ENCODE measurements at regions not wholly inside any gene's neighbourhood (a gene's known extent, or its start where the extent isn't known, plus 50 kb on each side); places are given as distances from the start of the nearest gene placed in this dataset.

- TF ChIP-seq ZNF549 (CRISPR knock-in tag; IDR thresholded peaks at IDR 0.05): no peak
- no peak for TF ChIP-seq NCOR1 (IDR thresholded peaks at IDR 0.05; ENCODE audit: borderline replicate concordance, low read length)
- no peak for TF ChIP-seq NFYC (CRISPR knock-in tag; IDR thresholded peaks at IDR 0.05)
- no peak for TF ChIP-seq ZNF331 (CRISPR knock-in tag; IDR thresholded peaks at IDR 0.05)
- intact Hi-C loops (cut with micrococcal nuclease; ENCODE audit: unreplicated experiment): no loop called here
- no TSS peak for BruUV-seq (replicated peaks)
- Histone ChIP-seq H3K4me3 (replicated peaks in 1 of 3; ENCODE audit: insufficient read depth in 1 of 3, low read depth in 2 of 3, low read length in 3 of 3) (no peak overlapping the region), H2AFZ (ENCODE audit: low read length) (no peak overlapping the region), H4K20me1 (ENCODE audit: insufficient read depth, low read length) (no peaks in the 10 kb centered on the region), H3K4me1 (ENCODE audit: insufficient read depth, low read length) (peaks cover 52% of the 10 kb centered on the region), H3K27me3 (ENCODE audit: control insufficient read depth in 1 of 2, insufficient read depth in 2 of 2, low read length in 2 of 2) (no peaks in the 10 kb centered on the region), H3K9ac (ENCODE audit: insufficient read depth, low read depth, low read length) (no peak overlapping the region), H3K36me3 (replicated peaks in 1 of 2; ENCODE audit: control insufficient read depth in 1 of 2, insufficient read depth in 2 of 2, low read length in 2 of 2) (no peaks in the 10 kb centered on the region), H3K79me2 (ENCODE audit: insufficient read depth, low read length) (no peaks in the 10 kb centered on the region), H3K27ac (ENCODE audit: extremely low read length, insufficient read depth, low read length) (no peak overlapping the region), H3K4me2 (ENCODE audit: low read depth, low read length) (no peak overlapping the region), H3K9me3 (ENCODE audit: low read length) (no peaks in the 10 kb centered on the region)
- no peak for ATAC-seq
- ChIA-PET CTCF (ENCODE audit: low intra/inter-chr PET ratio, low total read pairs) (no interaction called here), POLR2A (no interaction called here)
- 84% methylated on average over 8 of the region's 8 CpGs for WGBS (ENCODE audit: low lambda C conversion rate)
- DNase-seq (ENCODE audit: low spot score): no peak
- in situ Hi-C loops (cut with HindIII; ENCODE audit: extremely low pct_ligation_motif_present, low pct_unique_long_range_greater_than_20kb): no loop called here
- no peak for FAIRE-seq
Observed at GRCh38 chr1:228992907-228993535, 257.7 kb downstream of the RHOU start.

GRCh38 chr1:228994676-228995594 is 259.7 kb downstream of the RHOU start:
- Histone ChIP-seq H2AFZ (ENCODE audit: low read length) (no peak overlapping the region), H3K36me3 (replicated peaks in 1 of 2; ENCODE audit: control insufficient read depth in 1 of 2, insufficient read depth in 2 of 2, low read length in 2 of 2) (no peaks in the 10 kb centered on the region), H3K79me2 (ENCODE audit: insufficient read depth, low read length) (no peaks in the 10 kb centered on the region), H3K4me3 (replicated peaks in 1 of 3; ENCODE audit: insufficient read depth in 1 of 3, low read depth in 2 of 3, low read length in 3 of 3) (no peak overlapping the region), H3K4me1 (ENCODE audit: insufficient read depth, low read length) (peaks cover 57% of the 10 kb centered on the region), H3K27me3 (ENCODE audit: control insufficient read depth in 1 of 2, insufficient read depth in 2 of 2, low read length in 2 of 2) (no peaks in the 10 kb centered on the region), H3K4me2 (ENCODE audit: low read depth, low read length) (no peak overlapping the region), H3K27ac (ENCODE audit: extremely low read length, insufficient read depth, low read length) (no peak overlapping the region), H3K9ac (ENCODE audit: insufficient read depth, low read depth, low read length) (no peak overlapping the region), H4K20me1 (ENCODE audit: insufficient read depth, low read length) (no peaks in the 10 kb centered on the region), H3K9me3 (ENCODE audit: low read length) (no peaks in the 10 kb centered on the region)
- no peak for TF ChIP-seq NFYC (CRISPR knock-in tag; IDR thresholded peaks at IDR 0.05)
- TF ChIP-seq ZFY (CRISPR knock-in tag; IDR thresholded peaks at IDR 0.05): no peak
- no peak for TF ChIP-seq ZC3H4 (CRISPR knock-in tag; IDR thresholded peaks at IDR 0.05; ENCODE audit: borderline replicate concordance)
- TF ChIP-seq HNRNPK (IDR thresholded peaks at IDR 0.05; ENCODE audit: low read depth, low read length, poor library complexity, severe bottlenecking): no peak
- TF ChIP-seq, protein P1, sequence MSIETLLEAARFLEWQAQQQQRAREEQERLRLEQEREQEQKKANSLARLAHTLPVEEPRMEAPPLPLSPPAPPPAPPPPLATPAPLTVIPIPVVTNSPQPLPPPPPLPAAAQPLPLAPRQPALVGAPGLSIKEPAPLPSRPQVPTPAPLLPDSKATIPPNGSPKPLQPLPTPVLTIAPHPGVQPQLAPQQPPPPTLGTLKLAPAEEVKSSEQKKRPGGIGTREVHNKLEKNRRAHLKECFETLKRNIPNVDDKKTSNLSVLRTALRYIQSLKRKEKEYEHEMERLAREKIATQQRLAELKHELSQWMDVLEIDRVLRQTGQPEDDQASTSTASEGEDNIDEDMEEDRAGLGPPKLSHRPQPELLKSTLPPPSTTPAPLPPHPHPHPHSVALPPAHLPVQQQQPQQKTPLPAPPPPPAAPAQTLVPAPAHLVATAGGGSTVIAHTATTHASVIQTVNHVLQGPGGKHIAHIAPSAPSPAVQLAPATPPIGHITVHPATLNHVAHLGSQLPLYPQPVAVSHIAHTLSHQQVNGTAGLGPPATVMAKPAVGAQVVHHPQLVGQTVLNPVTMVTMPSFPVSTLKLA (IDR thresholded peaks at IDR 0.05): no peak
- TF ChIP-seq FOSL1 (CRISPR knock-in tag; IDR thresholded peaks at IDR 0.05; ENCODE audit: borderline replicate concordance): no peak
- TF ChIP-seq POGZ (CRISPR knock-in tag; IDR thresholded peaks at IDR 0.05): no peak
- TF ChIP-seq, protein P2, sequence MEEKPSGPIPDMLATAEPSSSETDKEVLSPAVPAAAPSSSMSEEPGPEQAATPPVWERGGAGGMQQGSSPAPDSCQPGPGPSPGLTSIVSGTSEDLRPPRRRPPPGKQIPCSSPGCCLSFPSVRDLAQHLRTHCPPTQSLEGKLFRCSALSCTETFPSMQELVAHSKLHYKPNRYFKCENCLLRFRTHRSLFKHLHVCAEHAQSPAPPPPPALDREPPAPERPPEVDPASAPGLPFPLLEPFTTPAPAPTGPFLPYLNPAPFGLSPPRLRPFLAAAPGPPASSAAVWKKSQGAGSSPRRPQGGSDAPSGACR (CRISPR knock-in tag; IDR thresholded peaks at IDR 0.05): no peak
- POLR2A ChIA-PET: no interaction called here
- intact Hi-C loops (cut with micrococcal nuclease; ENCODE audit: unreplicated experiment): loop anchor here (5.0 kb wide), 1 partner anchor 152 kb away; no protein-coding TSS in a partner anchor
- CTCF ChIA-PET (ENCODE audit: low intra/inter-chr PET ratio, low total read pairs): no interaction called here
- no peak for DNase-seq (ENCODE audit: low spot score)
- in situ Hi-C loops (cut with HindIII; ENCODE audit: extremely low pct_ligation_motif_present, low pct_unique_long_range_greater_than_20kb): no loop called here
- BruUV-seq (replicated peaks): no TSS peak
- no peak for ATAC-seq
- 87% methylated on average over 2 of the region's 2 CpGs for WGBS (ENCODE audit: low lambda C conversion rate)
- FAIRE-seq: no peak

Measured in HepG2 (cell line).